Thoracic aorta (tissue), 2 donors: ENCODE measurements at regions not wholly inside any gene's neighbourhood (a gene's known extent, or its start where the extent isn't known, plus 50 kb on each side); places are given as distances from the start of the nearest gene placed in this dataset.

Experiments
- ATAC-seq: fragments of 150-250 bp; one replicate; pipeline ENCODE4 v1.8.0; 2017; ENCODE audit warnings: low read depth; ENCODE audit not compliant: insufficient number of reproducible peaks, low FRiP score
- DNase-seq: peaks from one replicate; pipeline ENCODE4 v3.0.0-alpha.2; 2020; ENCODE audit warnings: low spot score
- H3K27ac ChIP-seq, 2 donors: fragments of 200-600 bp; sonication (generic); 1 replicate in 1 of 2; 2 replicates in 1 of 2; pipeline ENCODE4 v1.5.1; 2016; ENCODE audit warnings: mild to moderate bottlenecking in 2 of 2, moderate library complexity in 2 of 2
- H3K27me3 ChIP-seq: fragments of 200-600 bp; sonication (generic); replicated peaks from 2 replicates; pipeline ENCODE4 v1.6.0; 2016; ENCODE audit warnings: mild to moderate bottlenecking; ENCODE audit not compliant: insufficient read depth
- H3K36me3 ChIP-seq: fragments of 200-600 bp; sonication (generic); one replicate; pipeline ENCODE4 v1.5.1; 2016
- H3K4me1 ChIP-seq, 2 donors: fragments of 200-600 bp; sonication (generic); 1 replicate in 1 of 2; 2 replicates in 1 of 2; pipeline versions ENCODE4 v1.5.1 to v1.6.0; 2016; ENCODE audit warnings: low read depth in 2 of 2, mild to moderate bottlenecking in 1 of 2; ENCODE audit not compliant: control insufficient read depth in 1 of 2
- H3K4me3 ChIP-seq: fragments of 200-600 bp; sonication (generic); 2 replicates; pipeline ENCODE4 v1.5.1; 2016; ENCODE audit warnings: mild to moderate bottlenecking
- H3K9me3 ChIP-seq: fragments of 200-600 bp; sonication (generic); 2 replicates; pipeline ENCODE4 v1.5.1; 2016
- CTCF ChIP-seq: fragments of 200-600 bp; sonication (generic); IDR thresholded peaks from one replicate; pipeline ENCODE4 v1.5.1; 2019; ENCODE audit warnings: antibody characterized with exemption

GRCh38 chr4:123943976-123944375, 547.4 kb downstream of the SPRY1 start:
- H3K9me3 ChIP-seq = no peaks in the 10 kb centered on the region
- H3K4me3 ChIP-seq = no peak overlapping the region
- DNase-seq (no peak), ATAC-seq (no peak)
- no peak overlapping the region for H3K27ac ChIP-seq
- peaks cover 2 to 6% of the 10 kb centered on the region in 2 donors for H3K4me1 ChIP-seq
- no peaks in the 10 kb centered on the region for H3K27me3 ChIP-seq
- no peak for TF ChIP-seq CTCF
- no peaks in the 10 kb centered on the region for H3K36me3 ChIP-seq

DNA sequence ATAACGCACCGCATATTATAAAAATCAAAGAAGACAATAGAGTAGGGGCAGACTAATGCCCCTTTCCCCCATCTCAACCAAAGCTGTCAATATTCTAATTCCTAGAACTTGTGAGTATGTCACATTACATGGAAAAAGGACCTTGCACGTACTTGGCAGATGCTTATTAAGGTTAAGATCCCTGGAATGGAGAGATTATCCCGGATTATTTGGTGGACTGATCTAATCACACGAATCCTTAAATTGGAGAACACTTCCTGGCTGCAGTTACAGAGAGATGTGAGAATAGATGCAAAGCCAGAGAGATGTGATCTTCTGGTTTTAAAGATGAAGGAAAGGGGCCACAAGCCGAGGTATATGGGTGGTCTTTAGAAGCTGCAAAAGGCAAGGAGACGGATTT, 548.7 kb downstream of the SPRY1 start:
- Histone ChIP-seq H3K4me3 (no peak overlapping the region), H3K27ac (no peak overlapping the region), H3K9me3 (no peaks in the 10 kb centered on the region), H3K36me3 (no peaks in the 10 kb centered on the region), H3K27me3 (no peaks in the 10 kb centered on the region), H3K4me1 (no peaks in the 10 kb centered on the region)
- no peak for TF ChIP-seq CTCF
- no peak for ATAC-seq
- DNase-seq = no peak

GRCh38 chr4:123950530-123950929, 553.9 kb downstream of the SPRY1 start:
- ATAC-seq = no peak
- H3K9me3 ChIP-seq = no peaks in the 10 kb centered on the region
- TF ChIP-seq CTCF = no peak

DNA sequence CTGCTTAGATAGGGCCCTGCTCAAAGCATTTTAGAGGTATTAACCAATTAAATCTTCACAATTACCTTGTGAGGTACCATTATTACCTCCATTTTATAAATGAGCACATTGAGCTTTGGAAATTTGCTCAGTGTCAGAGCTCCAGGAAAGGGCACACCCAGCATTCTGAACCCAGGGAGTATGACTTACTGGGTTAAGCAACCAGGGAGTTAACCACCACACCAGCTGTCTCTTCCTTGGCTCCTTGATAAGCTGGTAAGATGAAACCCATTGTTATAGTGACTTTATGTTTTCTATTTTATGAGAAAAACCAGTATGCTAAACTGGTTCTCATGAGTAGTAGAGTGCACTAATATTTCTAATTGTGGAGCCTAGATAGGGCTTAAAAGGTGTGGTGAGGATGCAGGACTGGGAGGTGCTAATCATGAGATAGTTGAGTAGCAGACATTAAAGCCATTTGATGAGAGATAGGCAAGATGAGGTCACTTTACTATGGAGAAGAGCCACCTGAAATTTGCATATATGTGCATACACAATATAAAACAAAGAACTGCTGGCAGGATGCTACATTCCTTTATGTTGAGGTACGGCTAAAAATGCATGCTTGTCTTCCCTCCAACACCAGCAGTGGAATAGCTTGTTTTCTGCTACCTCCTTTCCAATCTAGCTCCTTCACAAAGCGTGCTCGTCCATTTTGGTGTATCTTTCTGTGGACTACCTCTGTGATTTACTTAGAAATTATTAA, 556.1 kb downstream of the SPRY1 start:
- ATAC-seq (no peak), DNase-seq (no peak)
- H3K9me3 ChIP-seq = no peaks in the 10 kb centered on the region
- H3K4me3 ChIP-seq = no peak overlapping the region
- no peaks in the 10 kb centered on the region for H3K4me1 ChIP-seq
- no peak for TF ChIP-seq CTCF
- no peaks in the 10 kb centered on the region for H3K36me3 ChIP-seq
- no peaks in the 10 kb centered on the region for H3K27me3 ChIP-seq
- no peak overlapping the region for H3K27ac ChIP-seq

More at GRCh38 chr4:123950530-123950929, 553.9 kb downstream of the SPRY1 start:
- no peaks in the 10 kb centered on the region for H3K36me3 ChIP-seq
- DNase-seq = no peak
- no peak overlapping the region for H3K4me3 ChIP-seq
- H3K27ac ChIP-seq = no peak overlapping the region
- H3K4me1 ChIP-seq = no peaks in the 10 kb centered on the region
- no peaks in the 10 kb centered on the region for H3K27me3 ChIP-seq

DNA sequence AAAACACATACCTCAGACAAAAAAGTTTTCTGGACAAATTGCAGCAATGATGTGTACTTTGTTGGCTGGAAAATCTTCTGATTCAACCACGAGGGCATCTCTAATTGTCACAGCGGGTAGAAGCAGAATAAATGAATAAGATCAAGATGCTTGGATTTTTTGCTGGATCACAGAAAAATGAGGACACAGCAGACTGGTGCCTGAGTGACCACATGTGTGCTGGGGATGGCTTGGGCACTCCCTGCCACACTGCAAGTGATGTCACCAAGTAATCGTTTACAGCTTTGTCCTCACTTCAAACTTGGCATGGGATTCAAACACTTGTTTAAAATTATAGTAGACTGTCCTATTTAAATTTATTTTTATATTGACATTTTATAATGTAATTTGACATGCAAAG, 557.0 kb downstream of the SPRY1 start:
- no peaks in the 10 kb centered on the region for H3K9me3 ChIP-seq
- no peak overlapping the region for H3K4me3 ChIP-seq
- no peaks in the 10 kb centered on the region for H3K4me1 ChIP-seq
- no peak for TF ChIP-seq CTCF
- H3K27ac ChIP-seq = no peak overlapping the region
- H3K27me3 ChIP-seq = no peaks in the 10 kb centered on the region
- H3K36me3 ChIP-seq = no peaks in the 10 kb centered on the region
- no peak for DNase-seq
- ATAC-seq = no peak
